IPS-NIHi7 (cell line): ENCODE measurements at regions not wholly inside any gene's neighbourhood (a gene's known extent, or its start where the extent isn't known, plus 50 kb on each side); places are given as distances from the start of the nearest gene placed in this dataset.
"Not testable (repeated sequence)": the region's sequence is repeated elsewhere in the genome, so short reads cannot be mapped to it uniquely, and the experiment has no call there.

ENCODE experiments used
- DNase-seq: peaks from one replicate; pipeline ENCODE4 v3.0.0; 2012; ENCODE audit warnings: mixed read lengths; ENCODE audit errors: extremely low spot score

- no peak for DNase-seq
Observed at GRCh38 chr7:91457208-91457607, 193.0 kb downstream of the FZD1 start.

DNA sequence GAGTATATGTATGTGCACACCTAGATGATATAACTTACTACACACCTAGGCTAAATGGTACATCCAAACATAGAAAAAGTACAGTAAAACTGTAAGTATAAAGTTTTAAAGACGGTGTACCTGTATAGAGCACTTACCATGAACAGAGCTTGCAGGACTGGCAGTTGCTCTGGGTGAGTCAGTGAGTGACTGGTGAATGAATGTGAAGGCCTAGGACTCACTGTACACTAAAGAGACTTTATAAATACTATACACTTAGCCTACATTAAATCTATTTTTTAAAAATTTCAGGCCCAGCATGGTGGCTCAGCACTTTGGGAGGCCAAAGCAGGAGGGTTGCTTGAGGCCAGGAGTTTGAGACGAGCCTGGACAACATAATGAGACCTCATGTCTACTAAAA, 195.3 kb downstream of the FZD1 start:
- DNase-seq: no peak

GRCh38 chr7:91462316-91462715, 198.1 kb downstream of the FZD1 start:
- no peak for DNase-seq

GRCh38 chr7:91463330-91463729, 199.1 kb downstream of the FZD1 start:
- DNase-seq: no peak

GRCh38 chr7:91465595-91466061, 201.4 kb downstream of the FZD1 start:
- DNase-seq: no peak

DNA sequence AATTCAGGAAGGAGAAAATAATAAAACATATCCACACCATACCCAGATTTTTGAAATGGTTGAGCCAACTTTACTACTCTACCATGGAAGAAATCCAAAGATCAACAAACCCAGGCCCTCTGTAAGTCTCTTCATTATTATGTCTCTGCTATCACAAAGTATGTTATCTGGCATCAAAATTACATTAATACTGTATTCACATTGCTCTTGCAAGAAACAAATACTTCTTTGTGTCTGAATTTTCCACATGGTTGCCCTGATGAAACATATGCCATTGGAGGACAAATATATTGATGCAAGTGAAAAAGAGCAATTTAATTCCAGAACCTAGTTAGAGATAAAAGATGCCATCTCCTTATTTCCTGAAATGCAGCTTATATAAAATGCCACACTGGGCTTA, 204.0 kb downstream of the FZD1 start:
- no peak for DNase-seq

DNA sequence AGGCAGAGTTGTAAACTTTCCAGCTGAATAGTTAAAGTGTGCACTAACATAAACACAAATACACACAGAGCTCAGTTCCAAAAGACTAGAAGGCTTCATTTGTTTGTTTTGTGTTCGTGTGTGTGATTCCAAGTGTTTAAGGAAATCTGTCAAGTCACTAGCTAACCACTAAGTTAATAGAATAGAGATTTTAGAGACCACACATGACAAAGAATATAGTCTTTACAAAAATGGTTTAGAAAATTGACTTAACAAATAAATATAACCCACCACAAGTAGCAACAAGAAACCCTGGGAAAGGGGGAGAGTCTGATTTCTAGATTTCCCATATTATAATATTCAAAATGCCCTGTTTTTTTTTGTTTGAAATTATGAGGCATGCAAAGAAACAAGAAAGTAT, 209.4 kb downstream of the FZD1 start:
- no peak for DNase-seq

DNA sequence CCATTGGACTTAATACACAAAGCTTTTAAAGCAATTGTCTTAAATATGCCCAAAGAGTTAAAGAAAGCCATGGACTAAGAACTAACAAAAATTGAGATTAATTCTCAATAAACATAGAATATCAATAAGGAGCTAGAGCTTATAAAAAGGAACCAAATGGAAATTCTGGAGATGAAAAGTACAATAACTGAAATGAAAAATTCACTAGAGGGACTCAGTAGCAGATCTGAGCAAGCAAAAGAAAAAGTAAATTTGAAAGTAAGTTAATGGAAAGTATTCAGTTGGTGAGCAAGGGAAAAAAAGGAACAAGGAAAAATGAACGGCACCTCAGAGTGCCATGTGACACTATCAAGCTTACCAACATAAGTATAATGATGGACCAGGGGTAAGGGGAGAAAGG, 209.8 kb downstream of the FZD1 start:
- no peak for DNase-seq

- not testable (repeated sequence) for DNase-seq
Observed at GRCh38 chr7:91480470-91480869, 216.2 kb downstream of the FZD1 start.

- no peak for DNase-seq
Observed at GRCh38 chr7:91491868-91492267, 227.6 kb downstream of the FZD1 start.

DNA sequence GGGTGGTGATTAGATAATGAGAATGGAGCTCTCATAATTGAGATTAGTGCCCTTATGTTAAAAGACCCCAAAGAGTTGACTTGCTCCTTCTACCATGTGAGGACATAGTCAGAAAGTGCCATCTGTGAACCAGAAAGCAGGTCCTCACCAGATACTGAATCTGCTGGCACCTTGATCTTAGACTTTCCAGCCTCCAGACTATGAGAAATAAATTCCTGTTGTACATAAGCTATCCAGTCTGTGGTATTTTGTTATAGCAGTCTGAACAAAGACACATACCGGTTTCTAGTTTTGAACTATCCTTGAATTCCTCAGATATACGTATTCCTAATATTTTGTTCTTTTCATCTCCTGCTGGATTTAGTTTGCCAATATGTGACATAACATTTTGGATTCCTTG, 228.1 kb downstream of the FZD1 start:
- DNase-seq: no peak

- no peak for DNase-seq
Observed at GRCh38 chr7:91492773-91493172, 228.5 kb downstream of the FZD1 start.

DNA sequence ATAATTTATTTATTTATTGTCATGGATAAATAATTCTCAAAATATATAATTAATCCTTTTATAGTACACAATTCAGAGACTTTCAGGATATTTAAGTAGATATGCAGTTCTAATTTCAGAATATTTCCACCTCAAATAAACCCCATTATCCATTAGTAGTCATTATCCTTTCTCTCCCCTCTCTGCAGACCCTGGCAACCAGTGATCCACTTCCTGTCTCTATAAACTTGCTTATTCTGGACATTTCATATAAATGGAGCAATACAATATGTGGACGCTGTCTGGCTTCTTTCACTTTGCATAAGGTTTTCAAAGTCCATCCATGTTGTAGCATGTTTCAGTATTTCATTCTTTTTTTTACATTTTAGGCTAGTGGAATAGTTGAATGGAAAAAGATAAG, 230.2 kb downstream of the FZD1 start:
- DNase-seq: no peak

DNA sequence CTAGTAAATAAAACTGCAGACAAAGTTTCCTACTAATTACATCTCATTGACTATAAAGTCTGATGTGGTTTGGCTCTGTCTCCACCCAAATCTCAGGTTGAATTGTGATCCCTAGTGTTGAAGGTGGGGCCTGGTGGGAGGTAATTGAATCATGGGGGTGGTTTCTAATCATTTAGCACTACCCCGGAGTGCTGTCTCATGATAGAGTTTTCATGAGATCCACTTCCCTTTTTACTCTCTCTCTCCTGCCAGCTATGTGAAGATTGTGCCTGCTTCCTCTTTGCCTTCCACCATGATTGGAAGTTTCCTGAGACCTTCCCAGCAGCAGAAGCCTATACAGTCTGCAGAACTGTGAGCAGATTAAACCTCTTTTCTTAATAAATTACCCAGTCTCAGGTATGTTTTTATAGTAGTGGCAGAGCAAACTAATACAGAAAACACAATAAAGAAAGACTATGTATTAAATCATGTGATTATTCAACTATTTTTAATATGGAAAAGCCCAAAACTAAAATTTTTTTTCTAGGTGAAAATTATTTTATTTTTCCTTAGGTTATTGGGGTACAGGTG, 232.1 kb downstream of the FZD1 start:
- no peak for DNase-seq

- not testable (repeated sequence) for DNase-seq
Observed at GRCh38 chr7:91497277-91497676, 233.0 kb downstream of the FZD1 start.

DNA sequence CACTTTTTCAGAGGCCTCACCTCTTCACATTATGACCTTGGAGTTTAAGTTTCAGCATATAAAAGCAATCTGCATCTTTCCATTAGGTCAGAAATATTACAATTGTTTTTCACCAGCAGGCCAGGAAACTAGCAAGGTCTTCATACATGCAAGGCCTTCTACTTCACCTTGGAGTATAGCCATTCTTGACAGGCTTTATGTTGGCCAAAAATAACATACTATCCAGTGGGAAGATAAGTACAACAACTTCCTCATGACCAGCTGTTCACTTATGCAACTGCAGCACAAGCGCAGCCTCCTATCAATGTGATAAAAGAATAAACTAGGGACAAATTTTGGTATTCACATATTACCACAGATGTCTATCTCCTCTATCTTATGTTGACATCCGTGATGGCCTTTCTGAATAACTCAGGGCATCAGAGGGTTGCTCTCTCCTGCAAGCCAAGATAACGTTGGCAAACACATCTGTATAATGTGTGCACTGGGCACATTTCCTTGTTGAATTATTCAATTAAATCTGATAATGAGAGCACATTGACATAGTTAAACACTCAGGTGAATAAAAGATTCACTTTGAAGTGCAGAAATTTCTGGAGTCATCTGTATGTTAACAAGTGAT, 239.8 kb downstream of the FZD1 start:
- no peak for DNase-seq

DNA sequence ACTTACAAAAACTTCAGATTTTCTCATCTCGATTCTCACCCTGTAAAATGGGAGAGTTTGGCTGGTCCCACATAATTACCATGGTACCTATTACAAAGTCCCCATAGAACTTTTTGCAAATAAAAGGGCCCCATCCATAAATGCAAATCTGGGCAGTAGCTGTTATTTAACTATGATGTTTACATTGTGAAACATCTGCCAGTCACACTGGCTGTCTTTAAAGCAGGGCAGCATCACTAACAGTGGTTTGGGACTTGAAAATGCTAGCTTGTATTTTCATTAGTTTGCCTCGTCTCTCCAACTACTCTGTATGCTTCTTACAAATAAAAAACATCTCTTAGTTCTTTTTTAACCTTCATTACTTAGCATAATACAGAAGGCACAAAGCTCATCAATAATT, 240.7 kb downstream of the FZD1 start:
- no peak for DNase-seq

DNA sequence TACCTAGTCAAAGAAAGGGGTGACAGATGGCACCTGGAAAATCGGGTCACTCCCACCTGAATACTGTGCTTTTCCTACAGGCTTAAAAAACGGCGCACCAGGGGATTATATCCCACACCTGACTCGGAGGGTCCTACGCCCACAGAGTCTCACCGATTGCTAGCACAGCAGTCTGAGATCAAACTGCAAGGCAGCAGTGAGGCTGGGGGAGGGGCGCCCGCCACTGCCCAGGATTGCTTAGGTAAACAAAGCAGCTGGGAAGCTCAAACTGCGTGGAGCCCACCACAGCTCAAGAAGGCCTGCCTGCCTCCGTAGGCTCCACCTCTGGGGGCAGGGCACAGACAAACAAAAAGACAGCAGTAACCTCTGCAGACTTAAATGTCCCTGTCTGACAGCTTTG, 242.7 kb downstream of the FZD1 start:
- DNase-seq: not testable (repeated sequence)

GRCh38 chr7:91511861-91512260, 247.6 kb downstream of the FZD1 start:
- DNase-seq: not testable (repeated sequence)

DNA sequence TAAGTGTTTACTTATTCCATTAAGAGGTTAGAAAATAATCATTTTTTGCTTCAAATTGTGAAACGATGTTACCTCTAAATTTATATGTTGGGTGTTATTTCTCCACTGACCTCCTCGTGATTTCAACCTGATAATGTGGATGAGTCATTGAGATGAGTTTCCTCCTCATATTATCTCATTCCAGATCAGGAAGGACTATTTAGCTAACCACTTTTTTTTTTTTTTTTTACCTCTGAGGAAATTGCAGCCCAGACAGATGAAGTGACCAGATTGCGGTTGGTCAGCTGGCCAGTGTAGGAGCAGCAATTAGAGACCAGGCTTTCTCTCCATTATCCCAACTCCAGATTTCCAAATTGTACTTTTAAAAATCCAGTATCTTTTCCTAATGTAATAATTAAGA, 248.7 kb downstream of the FZD1 start:
- DNase-seq: no peak

DNA sequence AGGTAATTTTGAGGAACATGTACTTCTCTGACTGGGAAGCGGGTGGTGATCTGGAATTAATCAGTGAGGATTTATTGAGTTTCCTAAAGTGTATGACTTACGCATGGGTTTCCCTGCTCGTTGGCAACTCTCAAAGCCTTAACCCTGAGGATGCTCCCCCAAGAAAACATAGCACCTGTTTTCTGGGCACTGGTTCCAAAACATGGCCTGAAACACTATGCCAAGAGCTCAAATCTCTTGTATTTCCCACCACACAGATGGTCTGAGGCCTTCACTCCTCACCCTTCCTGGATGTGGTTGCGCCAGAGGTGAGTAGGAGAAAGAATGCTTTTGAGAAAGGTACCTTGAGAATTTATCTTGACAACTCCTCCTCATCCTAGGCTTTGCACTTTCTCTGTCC, 250.4 kb downstream of the FZD1 start:
- DNase-seq: no peak

- no peak for DNase-seq
Observed at GRCh38 chr7:91515961-91516360, 251.7 kb downstream of the FZD1 start.

GRCh38 chr7:91517201-91517785, 253.1 kb downstream of the FZD1 start:
- DNase-seq: no peak

DNA sequence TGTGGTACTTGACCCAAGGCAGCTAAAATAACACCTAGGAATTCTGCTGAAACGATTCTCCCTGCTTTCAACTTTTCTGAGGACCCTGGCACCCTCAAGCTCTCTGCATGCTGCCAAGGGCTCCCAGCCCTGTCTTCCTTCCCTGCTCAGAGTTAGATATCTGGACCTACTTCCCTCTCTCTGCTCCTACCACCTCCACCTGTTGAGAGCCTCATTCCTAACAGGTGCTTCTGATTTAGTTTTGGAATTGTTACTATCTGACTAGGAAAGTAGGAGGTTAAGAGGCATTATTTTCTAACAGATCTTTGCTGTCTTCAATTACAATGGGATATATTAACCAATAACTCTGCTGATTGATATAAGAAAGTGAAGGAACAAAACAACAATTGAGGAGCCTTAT, 253.8 kb downstream of the FZD1 start:
- DNase-seq: no peak
